GM03348 (cell line): ENCODE measurements at regions not wholly inside any gene's neighbourhood (a gene's known extent, or its start where the extent isn't known, plus 50 kb on each side); places are given as distances from the start of the nearest gene placed in this dataset.

Experiments
- DNase-seq: peaks from one replicate; pipeline ENCODE4 v3.0.0; 2012; ENCODE audit warnings: low spot score

DNA sequence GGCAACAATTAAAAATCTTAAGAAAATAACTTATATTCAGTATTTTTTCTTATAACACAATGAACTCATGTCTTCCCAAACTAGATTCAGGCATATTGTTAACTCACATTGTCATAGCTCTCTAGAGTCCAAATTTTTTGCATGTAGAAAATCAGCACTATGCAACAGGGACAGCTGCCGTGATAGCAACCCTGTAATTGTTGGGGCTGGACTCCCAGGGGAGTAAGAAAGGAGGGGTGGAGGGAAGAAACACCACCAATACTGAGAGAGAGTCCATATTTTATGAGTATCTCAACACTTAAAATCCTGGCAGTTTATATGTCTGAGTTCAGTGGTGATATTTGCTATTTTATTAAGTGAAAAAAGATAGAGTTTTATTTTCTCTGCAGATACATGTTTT lies 89.6 kb upstream of the HS3ST5 start:
- no peak for DNase-seq

DNA sequence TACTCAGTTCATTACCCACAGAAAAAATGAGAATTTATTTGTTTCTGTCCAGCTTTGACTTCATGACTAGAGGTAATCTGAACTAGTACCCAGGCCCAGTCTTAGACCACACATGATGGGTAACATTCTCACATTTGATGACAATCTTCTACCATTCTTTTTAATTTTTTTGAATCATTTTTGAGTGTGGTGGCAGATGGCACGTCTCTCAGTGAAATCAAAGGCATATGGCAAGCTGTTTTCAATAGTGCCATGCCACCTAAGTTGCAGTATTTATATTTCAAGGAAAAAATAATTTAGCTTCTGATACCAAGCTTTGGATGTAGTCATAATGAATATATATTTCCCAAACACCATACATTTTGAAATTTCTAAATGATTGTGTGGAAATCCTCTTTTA lies 88.8 kb upstream of the HS3ST5 start:
- no peak for DNase-seq

DNA sequence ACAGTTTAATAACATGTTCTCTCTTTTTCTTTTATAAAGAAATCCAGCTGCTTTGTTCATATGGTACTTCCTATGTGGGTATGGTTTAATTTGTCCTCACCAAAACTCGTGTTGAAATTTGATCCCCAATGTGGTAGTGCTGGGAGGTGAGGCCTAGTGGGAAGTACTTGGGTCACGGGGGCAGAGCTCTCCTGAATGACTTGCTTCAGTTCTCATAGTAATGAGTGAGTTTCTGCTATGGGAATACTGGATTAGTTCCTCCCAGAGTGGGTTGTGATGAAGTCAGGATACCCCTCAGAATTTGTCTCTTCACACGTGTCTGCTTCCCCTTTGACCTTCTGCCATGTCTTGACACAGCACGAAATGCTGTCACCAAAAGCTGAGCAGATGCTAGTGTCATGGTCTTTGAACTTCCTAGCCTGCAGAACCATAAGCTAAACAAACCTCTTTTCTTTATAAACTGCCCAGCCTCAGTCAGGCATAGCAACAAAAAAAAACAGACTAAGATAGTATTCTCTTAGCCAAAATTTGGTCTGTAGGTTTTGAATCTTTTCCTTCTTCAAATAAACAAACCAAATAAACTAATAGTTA lies 87.8 kb upstream of the HS3ST5 start:
- DNase-seq, result no peak

- no peak for DNase-seq
Measured at GRCh38 chr6:114428341-114428740, 85.5 kb upstream of the HS3ST5 start.

DNA sequence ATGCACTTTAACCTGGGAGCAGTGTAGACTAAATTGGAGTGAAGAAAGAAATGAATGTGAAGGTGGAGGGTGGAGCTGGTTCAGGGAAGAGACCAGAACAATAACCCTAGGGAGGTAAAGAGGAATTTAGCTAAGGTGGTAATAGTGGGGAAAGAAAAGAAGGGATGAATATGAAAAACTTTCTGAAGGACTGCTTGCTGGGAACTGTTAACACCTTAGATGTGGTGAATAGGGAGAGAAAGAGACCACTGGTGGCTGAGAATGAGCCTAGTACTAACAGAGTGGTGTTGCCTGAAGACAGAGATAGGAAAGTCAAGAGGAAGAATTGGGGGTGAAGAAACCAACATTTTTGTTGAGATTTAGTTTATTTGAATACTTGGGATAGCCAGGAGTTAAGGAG lies 78.4 kb upstream of the HS3ST5 start:
- DNase-seq, result no peak

GRCh38 chr6:114419175-114419574 lies 76.4 kb upstream of the HS3ST5 start:
- DNase-seq, result no peak

DNA sequence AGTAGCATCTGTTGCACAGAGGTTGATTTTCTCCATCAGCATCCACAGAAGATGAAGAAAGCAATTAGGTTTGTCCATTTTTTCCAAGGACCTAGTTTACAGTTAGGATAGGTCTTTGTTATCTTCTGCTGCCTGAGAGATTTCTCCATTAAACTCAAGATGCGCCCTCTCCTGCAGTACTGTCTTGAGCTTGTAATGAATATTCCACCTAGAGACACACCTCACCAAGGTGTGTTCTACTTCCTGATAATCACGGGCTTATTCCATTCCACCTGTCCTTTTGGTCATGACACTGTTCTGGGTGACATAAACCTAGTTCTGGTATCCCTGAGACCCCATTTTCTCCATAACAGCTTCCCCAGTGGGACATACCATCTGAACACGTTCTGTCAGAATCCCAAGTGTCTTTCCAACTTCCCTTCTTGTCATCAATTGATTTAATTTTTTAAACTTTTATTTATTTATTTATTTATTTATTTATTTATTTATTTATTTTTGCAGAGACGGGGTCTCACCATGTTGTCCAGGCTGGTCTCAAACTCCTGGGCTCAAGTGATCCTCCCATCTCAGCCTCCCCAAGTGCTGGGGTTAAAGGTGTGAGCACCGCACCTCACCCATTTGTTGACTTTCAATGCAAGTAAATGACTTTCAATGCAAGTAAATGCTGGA lies 75.6 kb upstream of the HS3ST5 start:
- DNase-seq, result no peak

GRCh38 chr6:114407426-114408035 lies 64.7 kb upstream of the HS3ST5 start:
- DNase-seq, result no peak

- no peak for DNase-seq
Measured at GRCh38 chr6:114404339-114404955, 61.6 kb upstream of the HS3ST5 start.

GRCh38 chr6:114403858-114404257 lies 61.0 kb upstream of the HS3ST5 start:
- DNase-seq, result no peak

DNA sequence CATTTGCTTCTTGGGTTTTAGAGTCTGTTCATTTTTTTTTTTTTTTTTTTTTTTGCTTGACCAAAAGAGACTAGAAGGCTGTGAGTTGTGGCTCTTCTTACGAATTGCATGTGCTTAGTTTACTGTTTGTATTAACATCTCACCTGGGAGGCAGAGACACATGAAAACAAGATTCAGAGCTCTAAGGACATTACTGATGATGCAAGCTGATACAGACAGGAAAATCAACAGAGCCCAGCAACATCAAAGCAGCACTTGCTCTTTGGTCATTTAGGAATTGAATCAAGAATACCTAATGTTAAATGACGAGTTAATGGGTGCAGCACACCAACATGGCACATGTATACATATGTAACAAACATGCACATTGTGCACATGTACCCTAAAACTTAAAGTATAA lies 55.7 kb upstream of the HS3ST5 start:
- no peak for DNase-seq
